ENCODE measurements at regions not wholly inside any gene's neighbourhood (a gene's known extent, or its start where the extent isn't known, plus 50 kb on each side); places are given as distances from the start of the nearest gene placed in this dataset.
"Not testable (repeated sequence)": the region's sequence is repeated elsewhere in the genome, so short reads cannot be mapped to it uniquely, and the experiment has no call there.

- POLR2A ChIA-PET; H3K4me1 ChIP-seq (ENCODE audit: insufficient read depth, low read length); BruUV-seq (replicated peaks); H3K27ac ChIP-seq (ENCODE audit: extremely low read length, insufficient read depth, low read length); DNase-seq (ENCODE audit: low spot score); ATAC-seq; H3K4me3 ChIP-seq (replicated peaks in 1 of 3; ENCODE audit: insufficient read depth in 1 of 3, low read depth in 2 of 3, low read length in 3 of 3); H3K27me3 ChIP-seq (ENCODE audit: control insufficient read depth in 1 of 2, insufficient read depth in 2 of 2, low read length in 2 of 2); FAIRE-seq; H3K4me2 ChIP-seq (ENCODE audit: low read depth, low read length); intact Hi-C loops (cut with micrococcal nuclease; ENCODE audit: unreplicated experiment); H3K9me3 ChIP-seq (ENCODE audit: low read length); H3K36me3 ChIP-seq (replicated peaks in 1 of 2; ENCODE audit: control insufficient read depth in 1 of 2, insufficient read depth in 2 of 2, low read length in 2 of 2); H3K9ac ChIP-seq (ENCODE audit: insufficient read depth, low read depth, low read length); H4K20me1 ChIP-seq (ENCODE audit: insufficient read depth, low read length); in situ Hi-C loops (cut with HindIII; ENCODE audit: extremely low pct_ligation_motif_present, low pct_unique_long_range_greater_than_20kb); H3K79me2 ChIP-seq (ENCODE audit: insufficient read depth, low read length); H2AFZ ChIP-seq (ENCODE audit: low read length); CTCF ChIA-PET (ENCODE audit: low intra/inter-chr PET ratio, low total read pairs): not testable (repeated sequence)
- 17% methylated on average over 6 of the region's 6 CpGs for WGBS (ENCODE audit: low lambda C conversion rate)
These were observed 69.4 kb upstream of the GNG12 start for GRCh38 chr1:67902546-67903223.

GRCh38 chr1:67898033-67898726, 64.9 kb upstream of the GNG12 start:
- CTCF ChIA-PET (ENCODE audit: low intra/inter-chr PET ratio, low total read pairs), result no interaction called here
- POLR2A ChIA-PET, result no interaction called here
- BruUV-seq (replicated peaks), result no TSS peak
- no peak overlapping the region for H3K9ac ChIP-seq (ENCODE audit: insufficient read depth, low read depth, low read length)
- H3K9me3 ChIP-seq (ENCODE audit: low read length), result no peaks in the 10 kb centered on the region
- WGBS (ENCODE audit: low lambda C conversion rate), result 0% methylated on average over 4 of the region's 4 CpGs
- H4K20me1 ChIP-seq (ENCODE audit: insufficient read depth, low read length), result no peaks in the 10 kb centered on the region
- DNase-seq (ENCODE audit: low spot score) (no peak), FAIRE-seq (no peak), ATAC-seq (no peak)
- no peaks in the 10 kb centered on the region for H3K79me2 ChIP-seq (ENCODE audit: insufficient read depth, low read length)
- peaks cover 6% of the 10 kb centered on the region; the same call in 1 of the 2 replicates for H3K4me1 ChIP-seq (ENCODE audit: insufficient read depth, low read length)
- H2AFZ ChIP-seq (ENCODE audit: low read length), result no peak overlapping the region
- no peak overlapping the region for H3K27ac ChIP-seq (ENCODE audit: extremely low read length, insufficient read depth, low read length)
- no peak overlapping the region for H3K4me3 ChIP-seq (replicated peaks in 1 of 3; ENCODE audit: insufficient read depth in 1 of 3, low read depth in 2 of 3, low read length in 3 of 3)
- in situ Hi-C loops (cut with HindIII; ENCODE audit: extremely low pct_ligation_motif_present, low pct_unique_long_range_greater_than_20kb) (no loop called here), intact Hi-C loops (cut with micrococcal nuclease; ENCODE audit: unreplicated experiment) (no loop called here)
- peaks cover 0 to 3% of the 10 kb centered on the region in 2 experiments; a peak in 2 of 5 replicates for H3K27me3 ChIP-seq (ENCODE audit: control insufficient read depth in 1 of 2, insufficient read depth in 2 of 2, low read length in 2 of 2)
- H3K4me2 ChIP-seq (ENCODE audit: low read depth, low read length), result no peak overlapping the region
- no peaks in the 10 kb centered on the region for H3K36me3 ChIP-seq (replicated peaks in 1 of 2; ENCODE audit: control insufficient read depth in 1 of 2, insufficient read depth in 2 of 2, low read length in 2 of 2)
- TF ChIP-seq ZFP90 (CRISPR knock-in tag; IDR thresholded peaks at IDR 0.05; ENCODE audit: borderline replicate concordance) (no peak), ZNF44 (CRISPR knock-in tag; IDR thresholded peaks at IDR 0.05) (no peak), ZNF678 (CRISPR knock-in tag; IDR thresholded peaks at IDR 0.05) (no peak), TCF12 (IDR thresholded peaks at IDR 0.05) (no peak), TCF12 (CRISPR knock-in tag; IDR thresholded peaks at IDR 0.05) (no peak), RXRA (CRISPR knock-in tag; IDR thresholded peaks at IDR 0.05) (no peak), ZNF770 (CRISPR knock-in tag; IDR thresholded peaks at IDR 0.05) (no peak), ZNF232 (CRISPR knock-in tag; IDR thresholded peaks at IDR 0.05; ENCODE audit: borderline replicate concordance) (no peak), ZNF101 (CRISPR knock-in tag; IDR thresholded peaks at IDR 0.05; ENCODE audit: borderline replicate concordance, low read depth) (no peak), TOPORS (CRISPR knock-in tag; IDR thresholded peaks at IDR 0.05) (no peak), ZBTB42 (CRISPR knock-in tag; IDR thresholded peaks at IDR 0.05) (no peak)
- TF ChIP-seq, protein P1, sequence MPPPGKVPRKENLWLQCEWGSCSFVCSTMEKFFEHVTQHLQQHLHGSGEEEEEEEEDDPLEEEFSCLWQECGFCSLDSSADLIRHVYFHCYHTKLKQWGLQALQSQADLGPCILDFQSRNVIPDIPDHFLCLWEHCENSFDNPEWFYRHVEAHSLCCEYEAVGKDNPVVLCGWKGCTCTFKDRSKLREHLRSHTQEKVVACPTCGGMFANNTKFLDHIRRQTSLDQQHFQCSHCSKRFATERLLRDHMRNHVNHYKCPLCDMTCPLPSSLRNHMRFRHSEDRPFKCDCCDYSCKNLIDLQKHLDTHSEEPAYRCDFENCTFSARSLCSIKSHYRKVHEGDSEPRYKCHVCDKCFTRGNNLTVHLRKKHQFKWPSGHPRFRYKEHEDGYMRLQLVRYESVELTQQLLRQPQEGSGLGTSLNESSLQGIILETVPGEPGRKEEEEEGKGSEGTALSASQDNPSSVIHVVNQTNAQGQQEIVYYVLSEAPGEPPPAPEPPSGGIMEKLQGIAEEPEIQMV (CRISPR knock-in tag; IDR thresholded peaks at IDR 0.05; ENCODE audit: low read depth), result no peak
- TF ChIP-seq, protein P2, sequence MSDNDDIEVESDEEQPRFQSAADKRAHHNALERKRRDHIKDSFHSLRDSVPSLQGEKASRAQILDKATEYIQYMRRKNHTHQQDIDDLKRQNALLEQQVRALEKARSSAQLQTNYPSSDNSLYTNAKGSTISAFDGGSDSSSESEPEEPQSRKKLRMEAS (IDR thresholded peaks at IDR 0.05), result no peak
